GM12874 (cell line): ENCODE measurements at regions not wholly inside any gene's neighbourhood (a gene's known extent, or its start where the extent isn't known, plus 50 kb on each side); places are given as distances from the start of the nearest gene placed in this dataset.

Experiments
- TF ChIP-seq, protein P1 (sequence below): IDR thresholded peaks from 2 replicates; pipeline ENCODE4 v1.5.1; 2011; ENCODE audit warnings: low read depth, mild to moderate bottlenecking, control low read depth, low read length, moderate library complexity; ENCODE audit not compliant: insufficient read depth

DNA sequence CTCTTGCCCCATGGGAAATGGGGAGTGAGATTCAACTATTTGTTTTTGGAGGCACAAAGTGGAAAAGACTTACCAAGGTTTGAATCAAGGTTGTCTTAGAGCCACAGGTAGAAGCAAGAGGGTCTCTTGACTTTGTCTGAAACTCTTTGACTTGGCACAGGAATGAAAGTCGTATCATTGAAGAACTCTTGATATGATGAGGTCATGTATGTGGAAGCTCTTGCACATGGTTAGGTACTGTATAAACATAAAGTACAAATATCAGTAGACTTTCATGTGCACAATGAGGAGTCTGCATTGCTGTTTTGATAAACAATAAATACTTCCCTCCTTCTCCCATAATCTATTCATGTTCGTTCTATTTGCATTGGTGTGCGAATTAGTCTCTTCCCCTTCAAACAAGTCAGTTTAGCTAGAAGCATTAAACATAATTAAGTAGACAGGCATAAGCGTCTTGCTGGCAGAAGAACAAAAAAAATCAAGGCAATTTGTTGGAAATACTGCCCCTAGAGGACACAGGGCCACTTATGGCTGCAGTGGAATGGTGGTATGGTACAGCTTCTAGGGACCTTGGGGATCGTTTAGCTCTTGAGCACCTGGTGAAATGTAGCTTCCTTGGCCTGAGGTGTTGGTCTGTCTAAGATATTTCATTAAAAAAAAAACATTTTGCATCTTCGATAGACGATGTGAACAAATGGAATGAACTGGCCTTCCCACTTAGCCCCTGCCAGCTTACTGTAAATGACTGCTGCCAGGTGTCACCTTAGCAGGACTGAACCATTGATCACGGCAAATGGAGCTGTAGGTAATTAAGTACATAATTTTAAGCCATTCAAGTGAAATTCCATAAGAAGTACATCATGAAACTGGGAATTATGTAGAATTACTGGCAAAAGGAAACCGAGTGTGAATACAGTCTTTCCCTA lies 218.0 kb upstream of the GALNT2 start:
- TF ChIP-seq, protein P1, sequence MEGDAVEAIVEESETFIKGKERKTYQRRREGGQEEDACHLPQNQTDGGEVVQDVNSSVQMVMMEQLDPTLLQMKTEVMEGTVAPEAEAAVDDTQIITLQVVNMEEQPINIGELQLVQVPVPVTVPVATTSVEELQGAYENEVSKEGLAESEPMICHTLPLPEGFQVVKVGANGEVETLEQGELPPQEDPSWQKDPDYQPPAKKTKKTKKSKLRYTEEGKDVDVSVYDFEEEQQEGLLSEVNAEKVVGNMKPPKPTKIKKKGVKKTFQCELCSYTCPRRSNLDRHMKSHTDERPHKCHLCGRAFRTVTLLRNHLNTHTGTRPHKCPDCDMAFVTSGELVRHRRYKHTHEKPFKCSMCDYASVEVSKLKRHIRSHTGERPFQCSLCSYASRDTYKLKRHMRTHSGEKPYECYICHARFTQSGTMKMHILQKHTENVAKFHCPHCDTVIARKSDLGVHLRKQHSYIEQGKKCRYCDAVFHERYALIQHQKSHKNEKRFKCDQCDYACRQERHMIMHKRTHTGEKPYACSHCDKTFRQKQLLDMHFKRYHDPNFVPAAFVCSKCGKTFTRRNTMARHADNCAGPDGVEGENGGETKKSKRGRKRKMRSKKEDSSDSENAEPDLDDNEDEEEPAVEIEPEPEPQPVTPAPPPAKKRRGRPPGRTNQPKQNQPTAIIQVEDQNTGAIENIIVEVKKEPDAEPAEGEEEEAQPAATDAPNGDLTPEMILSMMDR, result peak; percentile 66

GRCh38 chr1:229851511-229851910 lies 215.5 kb upstream of the GALNT2 start:
- TF ChIP-seq, protein P1, result no peak

GRCh38 chr1:229853751-229854150 lies 213.3 kb upstream of the GALNT2 start:
- TF ChIP-seq, protein P1, result no peak

- TF ChIP-seq, protein P1, result no peak
These were observed 212.4 kb upstream of the GALNT2 start for GRCh38 chr1:229854620-229855019.

DNA sequence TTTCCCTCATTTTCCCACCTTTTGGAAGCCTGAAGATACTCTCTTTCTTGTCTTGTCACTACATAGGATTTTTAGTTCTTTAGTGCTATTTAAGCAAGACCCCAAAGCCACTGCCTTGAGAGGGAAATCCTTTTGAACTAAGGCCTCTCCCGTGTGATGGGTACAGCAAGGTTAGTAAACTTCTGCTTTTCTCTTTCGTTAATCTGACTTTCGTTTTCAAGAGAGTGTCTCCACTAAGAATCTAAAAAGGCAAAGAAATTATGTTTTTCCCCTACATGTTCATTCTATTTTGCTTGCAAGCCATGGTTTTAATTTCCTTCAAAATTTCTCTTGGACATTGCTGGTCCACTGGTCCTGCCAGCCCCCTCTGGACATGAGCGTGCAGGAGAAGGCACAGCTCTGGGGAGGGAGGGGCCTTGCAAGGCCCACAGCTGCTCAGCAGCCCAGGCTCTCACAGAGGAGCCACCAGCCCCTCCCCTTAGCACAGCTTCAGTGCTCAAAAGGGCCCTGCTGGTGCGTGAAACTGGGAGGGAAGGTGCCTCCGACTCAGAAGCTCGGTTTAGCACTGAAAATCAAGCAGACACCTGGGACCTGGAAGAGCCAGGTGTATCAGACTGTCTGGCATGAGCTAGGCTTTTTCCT lies 210.9 kb upstream of the GALNT2 start:
- TF ChIP-seq, protein P1, result no peak

DNA sequence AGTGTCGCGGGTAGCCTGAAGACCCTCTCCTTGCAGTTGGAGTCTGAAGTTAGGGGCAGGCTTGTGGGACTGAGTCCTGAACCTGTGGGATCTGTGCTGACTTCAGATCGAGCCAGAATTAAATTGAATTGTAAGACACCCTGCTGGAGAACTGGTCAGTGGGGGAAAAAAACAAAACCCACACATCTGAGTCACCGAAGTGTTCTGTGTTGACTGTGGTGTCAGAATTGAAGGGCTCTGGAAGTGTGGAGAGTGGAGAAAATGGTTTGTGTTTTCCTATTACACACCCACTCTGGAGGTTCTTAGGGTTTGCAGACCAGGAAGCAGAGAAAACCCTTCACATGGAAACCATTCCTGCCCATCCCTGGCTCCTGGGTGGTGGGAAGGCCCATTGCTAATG lies 209.5 kb upstream of the GALNT2 start:
- TF ChIP-seq, protein P1, result no peak

DNA sequence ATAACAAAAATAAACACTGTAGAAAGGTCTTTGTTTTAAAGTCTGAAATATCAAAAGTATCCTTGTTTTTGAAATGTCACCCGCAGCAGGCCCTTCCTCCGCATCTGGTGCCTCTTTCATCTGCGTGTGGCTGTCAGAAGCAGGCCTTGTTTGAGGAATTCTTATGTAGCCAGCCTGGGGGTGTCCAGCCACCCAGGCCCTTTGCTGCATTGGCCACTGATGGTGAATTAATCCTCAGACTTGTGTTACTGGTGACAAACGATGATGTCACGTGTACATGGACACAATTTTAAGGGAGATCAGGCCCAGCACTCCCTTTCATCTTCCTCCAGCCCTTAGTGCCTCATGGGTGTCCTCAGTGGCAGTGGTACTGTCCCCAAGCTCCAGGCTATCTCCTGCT lies 208.0 kb upstream of the GALNT2 start:
- TF ChIP-seq, protein P1, result no peak
